HG03103 (cell line): ENCODE measurements at regions not wholly inside any gene's neighbourhood (a gene's known extent, or its start where the extent isn't known, plus 50 kb on each side); places are given as distances from the start of the nearest gene placed in this dataset.
"Not testable (repeated sequence)": the region's sequence is repeated elsewhere in the genome, so short reads cannot be mapped to it uniquely, and the experiment has no call there.

Source experiments
- ATAC-seq: cut with Tn5 transposase; IDR thresholded peaks from one replicate; pipeline ENCODE4 v1.9.1; 2021; ENCODE audit warnings: low read depth; ENCODE audit not compliant: unreplicated experiment

GRCh38 chr10:57627642-57628178 lies 640.0 kb downstream of the IPMK start:
- no peak for ATAC-seq

- no peak for ATAC-seq
Measured at GRCh38 chr10:57624856-57625592, 642.7 kb downstream of the IPMK start.

DNA sequence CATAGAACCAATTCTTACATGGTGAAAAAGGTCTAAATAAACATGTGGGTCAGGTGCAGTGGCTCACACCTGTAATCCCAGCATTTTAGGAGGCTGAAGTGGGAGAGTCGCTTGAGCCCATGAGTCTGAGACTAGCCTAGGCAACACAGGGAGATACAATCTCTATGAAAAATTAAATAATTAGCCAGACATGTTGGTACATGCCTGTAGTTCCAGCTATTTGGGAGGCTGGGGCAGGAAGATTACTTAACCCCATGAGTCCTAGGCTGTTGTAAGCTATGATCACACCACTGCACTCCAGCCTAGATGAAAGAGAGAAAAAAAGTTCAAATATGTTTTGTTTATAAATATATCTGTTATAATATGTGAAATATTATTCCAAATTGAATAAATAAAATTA lies 643.6 kb downstream of the IPMK start:
- ATAC-seq: no peak

- no peak for ATAC-seq
Measured at GRCh38 chr10:57621466-57621865, 646.2 kb downstream of the IPMK start.

- ATAC-seq: no peak
Measured at GRCh38 chr10:57605948-57606485, 661.7 kb downstream of the IPMK start.

GRCh38 chr10:57599440-57599839 lies 668.3 kb downstream of the IPMK start:
- no peak for ATAC-seq

GRCh38 chr10:57593983-57594573 lies 673.6 kb downstream of the IPMK start:
- ATAC-seq: no peak

GRCh38 chr10:57579926-57580325 lies 687.8 kb downstream of the IPMK start:
- no peak for ATAC-seq

DNA sequence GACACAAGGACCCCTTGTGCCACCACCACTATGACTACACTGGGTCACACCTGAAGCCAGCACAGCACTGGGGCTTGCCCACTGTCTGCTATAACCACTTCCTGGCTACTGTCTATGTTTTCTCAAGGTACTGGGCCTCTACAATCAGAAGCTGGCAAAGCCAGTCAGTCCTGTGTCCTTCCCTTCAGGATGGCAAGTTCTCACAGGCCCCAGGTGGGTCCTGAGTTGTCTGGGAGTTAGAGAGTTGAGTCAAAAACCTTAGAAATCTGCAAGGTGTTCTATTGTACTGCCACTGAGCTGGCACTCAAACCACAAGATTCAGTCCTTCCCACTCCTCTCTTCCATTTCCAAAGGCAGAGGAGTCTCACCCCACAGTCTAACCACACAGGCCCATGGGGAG lies 705.5 kb downstream of the IPMK start:
- no peak for ATAC-seq

- ATAC-seq: not testable (repeated sequence)
Measured at GRCh38 chr10:57551774-57552173, 715.9 kb downstream of the IPMK start.

GRCh38 chr10:57535306-57535705 lies 732.4 kb downstream of the IPMK start:
- no peak for ATAC-seq

GRCh38 chr10:57513637-57514036 lies 754.1 kb downstream of the IPMK start:
- ATAC-seq: no peak

GRCh38 chr10:57507788-57508187 lies 759.9 kb downstream of the IPMK start:
- ATAC-seq: no peak

- no peak for ATAC-seq
Measured at GRCh38 chr10:57506414-57507094, 761.1 kb downstream of the IPMK start.

DNA sequence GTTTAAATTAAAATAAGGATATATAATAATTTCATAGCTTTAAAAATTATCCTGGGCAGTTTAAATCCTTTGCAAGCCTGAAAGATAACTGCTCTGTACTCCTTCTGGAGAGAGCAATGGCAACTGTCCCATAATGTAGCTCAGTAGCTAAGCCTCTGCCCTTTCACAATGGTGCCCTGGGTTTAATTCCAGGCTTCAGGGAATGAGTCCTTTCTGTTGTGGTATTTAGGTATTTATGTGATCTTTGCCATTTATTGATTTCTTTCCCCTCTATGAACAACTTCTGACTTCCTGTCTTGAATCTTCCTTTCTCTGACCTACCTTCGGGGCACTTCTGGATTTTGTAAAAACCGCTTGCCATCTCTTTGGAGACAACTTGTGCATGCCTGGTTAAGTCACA lies 773.2 kb downstream of the IPMK start:
- ATAC-seq: no peak

- no peak for ATAC-seq
Measured at GRCh38 chr10:57482259-57482658, 785.4 kb downstream of the IPMK start.

- no peak for ATAC-seq
Measured at GRCh38 chr10:57472823-57473619, 794.7 kb downstream of the IPMK start.

GRCh38 chr10:57468894-57469432 lies 798.7 kb downstream of the IPMK start:
- no peak for ATAC-seq

- no peak for ATAC-seq
Measured at GRCh38 chr10:57465155-57465554, 802.5 kb downstream of the IPMK start.

DNA sequence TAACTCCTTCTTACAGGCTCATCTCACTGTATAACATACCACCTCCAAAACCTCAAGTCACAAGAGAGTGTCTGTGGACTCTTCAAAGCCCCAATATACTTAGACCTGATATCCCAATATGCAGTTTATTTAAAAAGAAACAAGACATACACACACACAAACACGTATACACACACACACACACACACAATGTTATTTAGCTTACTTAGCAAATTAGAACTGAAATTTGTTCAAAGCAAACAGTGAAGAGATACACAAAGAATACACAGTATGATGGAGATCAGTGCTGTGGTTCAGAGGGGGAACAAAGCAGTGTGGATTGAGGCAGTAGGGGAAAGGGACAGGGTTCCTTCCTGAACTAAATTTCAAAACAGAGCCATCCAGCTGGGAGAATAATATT lies 807.2 kb downstream of the IPMK start:
- no peak for ATAC-seq
